T1000 (cell line): ENCODE measurements at regions not wholly inside any gene's neighbourhood (a gene's known extent, or its start where the extent isn't known, plus 50 kb on each side); places are given as distances from the start of the nearest gene placed in this dataset.

Experiments used
- DNase-seq: peaks from one replicate; lab custom pipeline; 2025; ENCODE audit warnings: mixed read lengths; lab: John Stamatoyannopoulos, UW

DNA sequence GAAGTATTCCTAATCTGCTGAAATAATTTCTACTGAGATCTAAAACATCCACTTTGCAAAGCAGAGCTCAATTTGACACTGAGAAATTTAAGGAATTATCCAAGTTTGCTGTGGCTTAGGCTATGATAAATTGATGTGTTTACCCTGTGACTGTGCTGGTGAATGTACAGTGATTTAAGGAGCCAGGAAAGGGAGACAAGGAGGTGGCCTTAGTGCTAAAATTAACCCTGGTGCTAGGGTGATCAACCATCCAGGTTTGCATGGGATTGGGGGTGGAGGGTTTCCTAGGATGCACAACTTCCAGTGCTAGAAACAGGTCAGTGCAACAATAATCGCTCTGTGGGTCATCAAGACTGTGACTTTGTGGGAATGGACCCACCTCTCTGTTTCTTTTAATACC is 307.5 kb upstream of the SPRED2 start:
- DNase-seq, result no peak

DNA sequence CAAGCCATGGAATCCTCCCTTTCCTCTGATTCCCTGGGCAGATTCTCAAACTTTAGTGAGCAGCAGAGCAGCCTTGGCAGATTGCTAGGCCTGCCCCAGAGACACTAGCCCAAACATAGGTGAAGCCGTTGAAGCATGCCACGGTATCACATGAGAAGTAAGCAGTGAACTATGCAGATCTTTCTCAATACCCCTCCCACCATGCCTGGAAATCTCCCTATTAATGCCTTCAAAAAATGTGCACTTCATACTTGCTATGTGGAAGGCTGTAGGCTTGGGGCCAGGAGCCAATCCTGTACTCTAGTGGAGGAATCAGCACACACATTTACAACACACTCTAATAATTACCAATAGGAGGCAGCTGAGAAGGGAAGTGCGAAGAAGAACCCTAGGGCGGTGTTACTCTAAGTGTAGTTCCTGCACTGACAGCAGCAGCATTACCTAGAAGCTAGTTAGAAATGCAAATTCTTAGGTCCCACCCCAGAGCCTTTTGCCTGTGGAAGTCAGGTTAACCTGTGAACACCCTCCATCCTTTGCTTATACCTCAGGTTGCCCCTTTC is 305.1 kb upstream of the SPRED2 start:
- no peak for DNase-seq

DNA sequence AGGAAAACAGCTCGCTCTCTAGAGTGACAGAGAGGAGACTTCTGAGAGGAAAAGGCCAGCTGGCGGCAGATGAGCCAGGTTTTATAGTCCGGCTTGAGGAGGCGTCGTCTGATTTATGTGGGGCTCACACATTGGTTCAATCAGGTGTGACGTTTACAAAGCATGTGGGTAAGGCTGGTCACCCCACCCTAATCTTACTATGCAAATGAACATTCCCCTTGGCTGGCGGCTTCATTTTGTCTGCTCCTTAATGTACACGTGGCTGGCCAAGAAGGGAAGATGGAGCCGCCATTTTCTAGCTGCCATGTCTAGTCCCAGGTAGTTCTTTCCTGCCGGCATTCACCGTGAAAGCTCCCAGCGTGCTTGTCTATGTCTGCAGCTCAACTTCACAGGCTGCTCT is 299.1 kb upstream of the SPRED2 start:
- DNase-seq, result no peak

- DNase-seq, result no peak
Observed at GRCh38 chr2:65730186-65730585, 297.8 kb upstream of the SPRED2 start.

DNA sequence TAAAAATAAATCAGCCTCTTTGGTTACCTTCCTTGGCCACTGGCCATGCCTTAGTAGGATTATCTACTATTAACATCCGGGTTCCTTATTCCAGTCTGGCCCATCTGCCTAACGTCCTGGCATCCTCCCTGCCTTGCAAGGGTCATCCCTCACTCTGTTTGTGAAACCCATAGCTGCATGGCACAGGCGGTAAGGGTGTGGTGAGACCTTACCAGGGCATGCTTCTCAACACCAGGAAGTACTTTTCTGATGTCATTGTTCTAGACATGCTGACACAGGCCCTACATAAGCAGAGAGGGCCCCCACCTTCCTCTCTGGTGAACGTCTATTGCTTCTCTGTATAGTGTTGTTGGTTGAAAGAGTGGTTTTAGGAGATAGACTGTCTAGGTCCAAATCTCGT is 296.8 kb upstream of the SPRED2 start:
- no peak for DNase-seq

- no peak for DNase-seq
Observed at GRCh38 chr2:65728477-65729180, 296.2 kb upstream of the SPRED2 start.

DNA sequence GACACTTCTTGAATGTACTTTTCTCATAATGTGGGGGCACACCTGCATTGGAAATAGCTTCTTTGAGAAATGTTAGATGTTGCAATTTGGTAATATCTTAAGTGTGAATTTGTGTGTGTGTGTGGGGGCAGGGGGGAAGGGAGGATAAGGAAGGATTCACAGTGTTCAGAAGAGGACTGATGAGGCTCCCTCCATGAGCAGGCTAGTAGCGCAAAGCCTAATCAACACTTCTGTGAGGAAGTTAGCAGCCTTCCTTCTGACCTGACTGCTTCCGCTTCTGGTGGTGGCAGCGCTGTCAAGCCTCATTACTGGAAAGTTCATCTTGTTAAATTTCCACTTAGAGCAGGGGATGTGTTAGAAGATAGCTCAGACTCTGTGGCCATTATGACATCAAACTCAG is 295.4 kb upstream of the SPRED2 start:
- no peak for DNase-seq

- no peak for DNase-seq
Observed at GRCh38 chr2:65727381-65727780, 295.0 kb upstream of the SPRED2 start.

GRCh38 chr2:65724752-65725151 is 292.4 kb upstream of the SPRED2 start:
- DNase-seq, result no peak

- no peak for DNase-seq
Observed at GRCh38 chr2:65724336-65724735, 291.9 kb upstream of the SPRED2 start.

- DNase-seq, result no peak
Observed at GRCh38 chr2:65722028-65722778, 289.8 kb upstream of the SPRED2 start.

DNA sequence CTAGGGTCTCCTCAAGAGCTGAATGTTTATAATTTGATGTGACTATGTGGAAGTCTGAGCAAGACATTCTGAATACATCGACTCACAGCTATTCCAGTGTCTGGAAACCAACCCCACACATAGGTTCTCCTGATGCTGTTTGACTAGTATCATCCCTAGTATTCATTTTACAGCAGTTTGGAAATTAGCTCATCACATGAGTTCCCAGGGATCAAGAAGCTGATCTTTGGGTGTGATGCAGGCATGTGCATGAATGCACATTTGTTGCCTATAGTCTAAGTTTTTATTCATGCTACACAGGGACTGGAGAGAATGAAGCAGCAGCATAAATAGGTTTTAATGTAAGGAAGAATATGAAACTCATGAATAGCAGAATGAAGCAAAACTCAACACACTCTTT is 284.3 kb upstream of the SPRED2 start:
- no peak for DNase-seq

- DNase-seq, result no peak
Observed at GRCh38 chr2:65715323-65715722, 282.9 kb upstream of the SPRED2 start.

GRCh38 chr2:65714866-65715265 is 282.5 kb upstream of the SPRED2 start:
- no peak for DNase-seq

- no peak for DNase-seq
Observed at GRCh38 chr2:65711863-65712262, 279.5 kb upstream of the SPRED2 start.

DNA sequence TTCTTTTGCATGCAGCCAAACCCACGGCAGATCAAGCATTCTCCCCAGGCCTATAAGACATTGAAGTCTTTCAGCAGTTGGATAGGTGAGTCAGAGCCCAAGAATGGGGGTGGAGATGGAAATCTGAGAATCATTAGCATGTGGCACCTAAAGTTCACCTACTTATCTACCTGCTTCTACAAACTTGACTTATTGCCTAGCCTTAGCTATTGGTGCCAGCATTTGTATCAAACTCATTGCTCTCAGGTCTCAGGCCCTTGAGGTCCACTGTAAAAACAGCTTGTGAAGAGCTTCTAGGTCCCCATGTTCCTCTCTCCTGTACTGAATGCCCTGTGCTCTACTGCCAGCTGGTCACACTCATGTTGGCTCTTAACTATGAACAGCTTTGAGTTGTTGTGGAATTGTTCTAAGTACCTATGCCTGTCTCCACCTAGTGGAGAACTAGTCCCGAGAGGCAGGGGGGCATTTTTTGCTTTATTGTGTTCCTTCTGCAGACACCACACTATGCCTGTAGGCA is 278.4 kb upstream of the SPRED2 start:
- DNase-seq, result no peak

- no peak for DNase-seq
Observed at GRCh38 chr2:65710356-65710755, 278.0 kb upstream of the SPRED2 start.

DNA sequence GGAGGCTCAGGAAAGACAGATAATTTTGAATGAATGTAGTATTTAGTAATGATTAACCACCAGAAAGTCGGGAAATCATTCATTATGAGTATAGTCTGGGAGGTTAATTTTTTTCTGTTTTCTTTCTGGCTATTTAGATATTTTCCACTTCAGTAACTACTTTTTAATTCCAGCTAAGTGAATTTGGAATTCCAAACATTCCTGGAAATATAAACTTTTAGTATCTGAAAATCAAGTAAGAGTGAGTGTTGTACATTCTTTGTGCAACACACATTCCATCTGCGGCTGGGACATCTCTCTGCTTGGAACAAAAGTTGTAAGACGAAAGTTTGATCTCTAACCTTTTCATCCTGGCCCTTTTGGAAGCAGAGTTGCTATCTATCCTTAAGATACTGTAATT is 275.7 kb upstream of the SPRED2 start:
- no peak for DNase-seq

GRCh38 chr2:65706411-65706810 is 274.0 kb upstream of the SPRED2 start:
- DNase-seq, result no peak

DNA sequence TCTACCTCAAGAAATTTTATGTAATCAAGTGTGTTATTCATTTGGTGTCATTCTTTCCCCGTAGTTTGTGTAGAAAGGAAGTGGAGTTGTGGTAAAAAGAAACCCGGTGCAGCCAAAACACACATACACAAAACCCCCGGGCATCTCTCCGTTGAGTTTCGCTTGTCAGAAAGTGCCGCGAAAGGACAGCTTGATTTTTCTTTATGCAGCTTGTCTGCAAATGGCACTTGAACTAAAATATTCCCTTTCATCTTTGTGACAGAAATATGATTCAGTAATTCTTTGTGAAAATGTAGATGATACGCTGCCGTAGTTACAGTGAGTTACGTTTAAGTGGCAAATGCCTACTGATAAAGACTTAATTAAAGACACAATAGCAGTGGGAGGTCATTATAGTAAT is 268.8 kb upstream of the SPRED2 start:
- no peak for DNase-seq

DNA sequence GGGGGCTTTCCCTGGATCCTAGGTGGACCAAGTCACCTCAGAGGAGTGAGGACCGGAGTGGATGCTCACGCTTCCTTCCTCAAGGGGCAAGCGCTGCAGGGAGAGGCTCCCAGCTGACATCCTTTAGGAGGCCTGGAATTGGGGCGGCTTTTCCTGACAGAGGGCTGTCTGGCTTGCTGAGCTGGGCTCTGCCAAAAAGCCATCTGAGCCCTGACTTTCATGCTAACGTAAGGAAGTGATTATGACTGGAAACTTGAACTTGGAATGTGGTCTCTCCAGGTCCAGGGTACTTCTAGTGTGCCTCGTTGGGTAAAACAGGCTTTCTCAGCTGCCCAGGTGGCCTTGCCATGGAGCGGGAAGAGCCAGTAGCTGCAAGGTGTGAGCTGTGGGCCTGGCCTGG is 268.3 kb upstream of the SPRED2 start:
- DNase-seq, result no peak

GRCh38 chr2:65700004-65700651 is 267.7 kb upstream of the SPRED2 start:
- DNase-seq, result no peak

DNA sequence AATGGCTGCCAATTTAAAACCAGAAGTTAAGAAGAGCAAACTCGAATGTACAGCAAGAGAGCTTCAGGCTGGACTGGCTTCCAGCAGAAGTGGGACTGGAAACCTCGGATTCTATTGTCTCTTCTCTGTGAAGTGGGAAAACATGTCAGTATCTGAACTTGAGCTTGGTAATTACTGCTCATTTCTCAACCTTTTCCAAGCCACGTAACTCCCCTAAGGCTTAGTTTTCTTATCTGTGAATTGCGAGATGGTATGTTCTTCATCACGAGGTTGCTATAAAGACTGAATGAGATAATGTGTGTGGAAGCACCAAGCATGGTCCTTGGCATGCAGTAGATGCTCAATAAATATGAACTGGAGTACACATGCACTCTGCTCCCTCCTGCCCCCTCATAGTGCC is 259.4 kb upstream of the SPRED2 start:
- DNase-seq, result no peak
